ENCODE measurements at regions not wholly inside any gene's neighbourhood (a gene's known extent, or its start where the extent isn't known, plus 50 kb on each side); places are given as distances from the start of the nearest gene placed in this dataset.

DNA sequence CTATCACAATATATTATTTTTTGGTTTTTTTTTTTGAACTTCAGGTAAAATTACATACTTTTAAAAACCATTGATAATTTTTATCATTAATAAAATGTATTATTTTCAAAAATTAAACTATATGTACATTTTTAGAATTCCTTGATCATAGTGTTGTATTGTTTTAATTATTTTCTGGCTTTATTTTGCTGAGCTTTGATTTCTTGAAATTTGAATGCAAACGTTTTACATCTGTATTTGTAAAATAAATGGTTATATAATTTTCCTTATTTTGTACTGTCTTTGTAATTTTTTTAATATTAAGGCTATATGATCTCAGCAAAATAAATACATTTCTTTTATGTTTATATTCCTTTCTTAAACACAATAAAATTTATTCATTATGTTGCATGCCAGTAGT, 125.6 kb downstream of the KIF2B start:
- TF ChIP-seq POLR2A (IDR thresholded peaks at IDR 0.05), result no peak
- TF ChIP-seq, protein P1, sequence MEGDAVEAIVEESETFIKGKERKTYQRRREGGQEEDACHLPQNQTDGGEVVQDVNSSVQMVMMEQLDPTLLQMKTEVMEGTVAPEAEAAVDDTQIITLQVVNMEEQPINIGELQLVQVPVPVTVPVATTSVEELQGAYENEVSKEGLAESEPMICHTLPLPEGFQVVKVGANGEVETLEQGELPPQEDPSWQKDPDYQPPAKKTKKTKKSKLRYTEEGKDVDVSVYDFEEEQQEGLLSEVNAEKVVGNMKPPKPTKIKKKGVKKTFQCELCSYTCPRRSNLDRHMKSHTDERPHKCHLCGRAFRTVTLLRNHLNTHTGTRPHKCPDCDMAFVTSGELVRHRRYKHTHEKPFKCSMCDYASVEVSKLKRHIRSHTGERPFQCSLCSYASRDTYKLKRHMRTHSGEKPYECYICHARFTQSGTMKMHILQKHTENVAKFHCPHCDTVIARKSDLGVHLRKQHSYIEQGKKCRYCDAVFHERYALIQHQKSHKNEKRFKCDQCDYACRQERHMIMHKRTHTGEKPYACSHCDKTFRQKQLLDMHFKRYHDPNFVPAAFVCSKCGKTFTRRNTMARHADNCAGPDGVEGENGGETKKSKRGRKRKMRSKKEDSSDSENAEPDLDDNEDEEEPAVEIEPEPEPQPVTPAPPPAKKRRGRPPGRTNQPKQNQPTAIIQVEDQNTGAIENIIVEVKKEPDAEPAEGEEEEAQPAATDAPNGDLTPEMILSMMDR (IDR thresholded peaks at IDR 0.05), result no peak
- TF ChIP-seq EP300 (IDR thresholded peaks at IDR 0.05), result no peak
- H3K4me1 ChIP-seq, result no peaks in the 10 kb centered on the region
- H3K9me3 ChIP-seq, result peaks cover 0 to 32% (median 1%) of the 10 kb centered on the region in 4 donors
- 53 to 61% methylated on average over 1 of the region's 1 CpG for WGBS, 2 donors
- H3K4me3 ChIP-seq, result no peak overlapping the region
- no peak for DNase-seq (ENCODE audit: low spot score in 2 of 2)
- H3K36me3 ChIP-seq, result no peaks in the 10 kb centered on the region
- no peak overlapping the region for H3K27ac ChIP-seq
- no peaks in the 10 kb centered on the region for H3K27me3 ChIP-seq

DNA sequence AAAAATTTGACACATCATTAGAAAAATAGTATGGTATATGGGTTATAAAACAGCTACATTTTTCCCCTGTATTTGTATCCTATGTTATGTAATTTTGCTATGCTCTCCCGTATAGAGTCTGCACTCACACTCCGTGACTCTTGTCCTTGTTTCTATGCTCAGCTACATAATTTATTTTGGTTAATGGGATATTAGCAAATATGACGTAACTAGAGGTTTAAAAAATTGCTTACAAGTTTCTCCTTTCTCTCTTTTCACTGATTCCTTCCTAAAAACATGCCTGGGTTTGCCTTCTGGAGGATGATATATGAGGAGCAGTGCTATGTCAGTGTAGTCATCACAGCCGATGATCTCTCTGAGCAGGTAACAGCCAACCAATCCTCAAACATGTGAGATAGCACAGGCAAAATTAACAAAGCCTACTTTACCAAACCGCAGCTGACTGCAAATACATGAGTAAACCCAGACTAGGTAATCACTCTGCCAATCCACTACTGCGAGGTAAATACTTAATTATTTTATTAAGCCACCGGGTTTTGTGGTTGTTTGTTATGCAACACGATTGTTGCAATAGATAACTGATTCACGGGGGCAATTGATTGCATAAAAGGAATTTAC, 126.9 kb downstream of the KIF2B start:
- Histone ChIP-seq H3K4me3 (no peak overlapping the region), H3K4me1 (no peaks in the 10 kb centered on the region), H3K27me3 (no peaks in the 10 kb centered on the region), H3K27ac (no peak overlapping the region), H3K9me3 (peaks cover 0 to 44% (median 1%) of the 10 kb centered on the region in 4 donors), H3K36me3 (no peaks in the 10 kb centered on the region)
- TF ChIP-seq EP300 (IDR thresholded peaks at IDR 0.05) (no peak), POLR2A (IDR thresholded peaks at IDR 0.05) (no peak)
- TF ChIP-seq, protein P1 (IDR thresholded peaks at IDR 0.05), result no peak
- WGBS, 2 donors, result 71 to 78% methylated on average over 9 of the region's 9 CpGs
- DNase-seq (ENCODE audit: low spot score in 2 of 2), result no peak

DNA sequence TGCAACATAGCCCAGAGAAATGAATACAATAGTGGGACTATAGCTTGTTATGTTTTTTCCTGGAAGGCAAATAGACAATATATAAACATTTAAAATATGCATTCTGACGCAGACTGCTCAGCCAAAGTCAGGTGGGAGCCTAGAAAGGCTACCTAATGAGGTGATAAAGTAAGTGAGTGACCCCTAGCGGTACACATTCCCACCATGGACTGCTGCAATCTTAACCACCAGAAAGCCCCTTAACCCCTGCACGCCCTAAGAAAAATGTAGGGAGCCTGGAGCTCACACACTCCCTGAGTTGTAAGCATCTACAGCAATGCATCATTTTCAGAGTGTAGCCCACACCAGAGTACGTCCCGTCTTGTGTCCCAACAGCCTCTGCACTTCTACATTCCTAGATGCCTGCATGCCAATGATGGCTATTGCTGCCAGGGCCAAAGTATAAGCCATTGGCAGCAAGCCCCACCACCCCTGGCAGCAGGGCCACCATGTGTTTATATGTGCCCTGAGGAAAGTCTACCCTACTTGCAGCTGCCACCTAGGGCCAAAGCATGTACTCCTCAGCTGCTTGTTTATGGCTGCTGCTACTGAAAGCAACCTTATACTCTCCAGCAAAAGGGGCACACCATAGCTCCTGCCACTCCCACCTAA, 127.6 kb downstream of the KIF2B start:
- H3K27me3 ChIP-seq, result no peaks in the 10 kb centered on the region
- H3K27ac ChIP-seq, result no peak overlapping the region
- peaks cover 0 to 51% (median 1%) of the 10 kb centered on the region in 4 donors for H3K9me3 ChIP-seq
- H3K4me1 ChIP-seq, result no peaks in the 10 kb centered on the region
- WGBS, 2 donors, result 61 to 69% methylated on average over 5 of the region's 5 CpGs
- no peak for DNase-seq (ENCODE audit: low spot score in 2 of 2)
- H3K4me3 ChIP-seq, result no peak overlapping the region
- TF ChIP-seq, protein P1 (IDR thresholded peaks at IDR 0.05), result no peak
- TF ChIP-seq POLR2A (IDR thresholded peaks at IDR 0.05) (no peak), EP300 (IDR thresholded peaks at IDR 0.05) (no peak)
- no peaks in the 10 kb centered on the region for H3K36me3 ChIP-seq

DNA sequence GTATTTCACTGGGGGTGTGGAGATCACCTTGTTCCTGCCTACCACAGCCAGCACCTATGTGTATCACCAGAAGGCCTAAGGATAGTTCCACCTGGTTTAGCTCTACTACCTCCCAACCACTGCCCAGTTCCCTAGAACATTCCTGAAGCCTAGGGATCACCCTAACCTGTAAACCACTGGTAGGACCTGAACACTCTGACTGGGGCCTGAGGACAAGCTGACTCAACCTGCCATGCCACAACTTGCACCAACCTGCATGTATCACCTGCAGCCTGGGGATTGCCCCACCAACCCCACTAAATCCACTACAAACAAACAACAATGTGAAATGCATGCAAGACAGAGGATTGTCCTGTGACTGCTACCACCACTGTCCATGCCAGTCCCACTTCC, 128.1 kb downstream of the KIF2B start:
- TF ChIP-seq, protein P1 (IDR thresholded peaks at IDR 0.05), result no peak
- TF ChIP-seq POLR2A (IDR thresholded peaks at IDR 0.05) (no peak), EP300 (IDR thresholded peaks at IDR 0.05) (no peak)
- Histone ChIP-seq H3K36me3 (no peaks in the 10 kb centered on the region), H3K4me1 (no peaks in the 10 kb centered on the region), H3K4me3 (no peak overlapping the region), H3K9me3 (peaks cover 0 to 56% (median 2%) of the 10 kb centered on the region in 4 donors), H3K27ac (no peak overlapping the region), H3K27me3 (no peaks in the 10 kb centered on the region)
- DNase-seq (ENCODE audit: low spot score in 2 of 2), result no peak

DNA sequence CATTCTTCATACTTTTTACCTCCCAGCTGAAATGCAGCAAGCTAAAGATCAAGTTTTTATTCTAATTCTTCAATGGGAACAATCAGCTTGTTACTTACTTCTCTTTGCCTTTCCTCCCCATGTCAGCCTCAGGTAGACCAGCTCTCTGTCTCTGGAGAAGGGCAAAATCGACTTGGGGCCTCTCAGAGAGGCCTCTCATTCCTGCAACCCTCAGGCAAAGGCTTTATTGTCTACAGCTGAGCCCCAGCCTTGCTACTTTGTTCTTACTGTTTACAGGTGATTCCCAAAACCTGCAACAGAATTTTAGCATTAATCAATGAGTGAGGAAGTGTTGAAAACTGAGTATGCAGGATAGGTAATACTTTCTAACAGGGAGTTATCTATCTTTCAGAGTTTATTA, 148.6 kb downstream of the KIF2B start:
- 12 to 27% methylated on average over 1 of the region's 1 CpG for WGBS, 2 donors
- TF ChIP-seq POLR2A (IDR thresholded peaks at IDR 0.05) (no peak), EP300 (IDR thresholded peaks at IDR 0.05) (no peak)
- TF ChIP-seq, protein P1 (IDR thresholded peaks at IDR 0.05), result no peak
- H3K4me1 ChIP-seq, result no peaks in the 10 kb centered on the region

More for the DNA sequence above, 148.6 kb downstream of the KIF2B start:
- no peaks in the 10 kb centered on the region for H3K9me3 ChIP-seq
- no peaks in the 10 kb centered on the region for H3K27me3 ChIP-seq
- DNase-seq (ENCODE audit: low spot score in 2 of 2), result no peak
- no peaks in the 10 kb centered on the region for H3K36me3 ChIP-seq
- no peak overlapping the region for H3K27ac ChIP-seq
- no peak overlapping the region for H3K4me3 ChIP-seq
